ENCODE measurements at regions not wholly inside any gene's neighbourhood (a gene's known extent, or its start where the extent isn't known, plus 50 kb on each side); places are given as distances from the start of the nearest gene placed in this dataset.

DNA sequence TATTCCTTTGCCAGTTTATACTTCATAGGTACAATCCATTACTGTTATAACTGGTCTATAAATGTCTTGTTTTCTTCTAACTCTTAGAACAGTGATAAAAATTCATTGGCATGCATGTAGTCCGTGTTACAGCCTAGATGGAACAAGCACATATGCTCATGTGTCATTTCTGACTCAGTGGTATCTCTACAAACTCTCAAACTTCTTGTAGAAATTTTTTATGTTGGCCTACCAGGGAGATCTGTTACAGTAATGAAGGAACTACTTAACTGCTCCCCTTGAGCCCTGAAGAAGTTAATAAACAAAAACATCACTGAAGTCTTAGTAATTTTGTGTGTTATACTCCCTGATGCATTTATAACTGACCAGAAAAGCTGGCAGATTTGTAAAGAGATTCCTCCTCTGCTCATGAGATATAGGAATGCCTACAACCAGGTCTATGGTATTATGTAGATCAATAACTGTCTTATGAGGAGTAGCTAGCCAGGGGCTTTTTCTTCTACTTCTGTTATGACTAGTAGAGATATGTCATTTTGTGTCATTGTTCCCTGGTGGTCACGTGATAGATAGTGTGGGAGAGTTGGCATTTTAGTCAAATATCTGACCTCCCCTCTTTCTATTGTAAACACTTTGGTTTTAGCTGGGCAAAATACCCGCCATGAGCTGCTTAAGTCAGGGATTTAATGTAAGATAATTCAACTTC lies 53.7 kb upstream of the FAAH2 start:
- Histone ChIP-seq H3K4me1 (ENCODE audit: insufficient read depth, low read length) (peaks cover 5% of the 10 kb centered on the region), H3K4me2 (ENCODE audit: low read length) (no peak overlapping the region), H3K27me3 (ENCODE audit: low read length) (no peaks in the 10 kb centered on the region), H3K79me2 (ENCODE audit: low read length) (no peaks in the 10 kb centered on the region), H3K36me3 (ENCODE audit: low read depth, low read length) (no peaks in the 10 kb centered on the region), H3K27ac (ENCODE audit: low read length) (no peak overlapping the region), H3K9ac (ENCODE audit: low read length) (no peak overlapping the region), H3F3A (ENCODE audit: low read length, unreplicated experiment) (no peaks in the 10 kb centered on the region), H4K20me1 (ENCODE audit: low read length) (no peaks in the 10 kb centered on the region), H3K9me3 (ENCODE audit: low read length) (no peaks in the 10 kb centered on the region), H2AFZ (ENCODE audit: low read length) (no peak overlapping the region), H3K9me2 (replicated peaks; ENCODE audit: low read length) (no peaks in the 10 kb centered on the region), H3K4me3 (ENCODE audit: low read length) (no peak overlapping the region)
- DNase-seq (no peak), ATAC-seq (no peak)
- no TSS peak for BruUV-seq (replicated peaks)
- ChIA-PET POLR2A (ENCODE audit: unreplicated experiment) (no interaction called here), CTCF (no interaction called here)
- TF ChIP-seq EZH2phosphoT487 (IDR thresholded peaks at IDR 0.05; ENCODE audit: borderline replicate concordance, low read length) (no peak), CTCF (conservative IDR thresholded peaks at IDR 0.05; ENCODE audit: low read depth, low read length) (no peak), EZH2 (IDR thresholded peaks at IDR 0.05; ENCODE audit: low read length, unreplicated experiment) (no peak)
- intact Hi-C loops (cut with micrococcal nuclease) = no loop called here
